ENCODE measurements at regions not wholly inside any gene's neighbourhood (a gene's known extent, or its start where the extent isn't known, plus 50 kb on each side); places are given as distances from the start of the nearest gene placed in this dataset.

DNA sequence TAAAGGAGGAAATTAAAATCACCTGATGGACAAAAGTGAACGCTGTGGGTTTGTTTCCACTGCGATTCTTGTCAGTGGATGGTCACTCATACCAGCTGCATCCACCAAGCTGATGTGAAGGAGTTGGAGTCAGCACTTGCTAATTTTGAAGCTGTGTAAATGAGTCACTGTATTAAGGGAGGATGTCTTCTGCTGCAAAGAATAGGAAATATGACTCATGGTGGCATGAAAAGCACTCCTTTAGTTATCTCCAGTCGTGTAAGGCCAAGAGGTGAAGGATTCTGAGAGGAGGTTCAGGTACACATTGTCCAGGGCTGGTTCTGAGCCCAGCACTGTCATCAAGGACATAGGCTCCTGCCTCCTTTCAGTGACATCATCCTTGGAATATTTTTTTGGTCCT is 71.7 kb upstream of the SKOR2 start:
- Mint-ChIP-seq H3K4me3 (ENCODE audit: unreplicated experiment) (no peak overlapping the region), H3K27ac (ENCODE audit: unreplicated experiment) (no peak overlapping the region), H3K36me3 (ENCODE audit: low read depth, unreplicated experiment) (no peaks in the 10 kb centered on the region), H3K4me1 (ENCODE audit: low read depth, unreplicated experiment) (peaks cover 5% of the 10 kb centered on the region), H3K27me3 (ENCODE audit: low read depth, unreplicated experiment) (peaks cover 17% of the 10 kb centered on the region), H3K9me3 (ENCODE audit: unreplicated experiment) (peaks cover 5% of the 10 kb centered on the region)
- Histone ChIP-seq H3K27ac (ENCODE audit: low read depth, low read length) (no peak overlapping the region), H3K79me2 (ENCODE audit: insufficient read depth, low read length) (no peaks in the 10 kb centered on the region), H2AFZ (ENCODE audit: low read depth, low read length) (no peak overlapping the region), H3K4me3 (ENCODE audit: insufficient read depth, low read depth, low read length) (no peak overlapping the region), H3K4me1 (ENCODE audit: insufficient read depth, low read length) (no peaks in the 10 kb centered on the region), H3K9me3 (ENCODE audit: insufficient read depth, low read depth, low read length) (no peaks in the 10 kb centered on the region), H3K9ac (ENCODE audit: low read length) (no peak overlapping the region), H4K20me1 (ENCODE audit: insufficient read depth, low read length) (no peaks in the 10 kb centered on the region), H3K27me3 (ENCODE audit: insufficient read depth, low read length) (no peaks in the 10 kb centered on the region), H3K4me2 (ENCODE audit: low read length) (no peak overlapping the region), H3K36me3 (ENCODE audit: insufficient read depth, low read length) (no peaks in the 10 kb centered on the region)
- TF ChIP-seq CTCF (IDR thresholded peaks at IDR 0.05; ENCODE audit: insufficient read depth, low read depth, low read length) (no peak), EZH2 (IDR thresholded peaks at IDR 0.05; ENCODE audit: insufficient read depth, low read length) (no peak)
- FAIRE-seq (no peak), DNase-seq (ENCODE audit: low read depth) (peak; percentile 6)

- no peak overlapping the region for H3K4me3 Mint-ChIP-seq (ENCODE audit: unreplicated experiment)
- no peak overlapping the region for H2AFZ ChIP-seq (ENCODE audit: low read depth, low read length)
- no peak overlapping the region for H3K4me3 ChIP-seq (ENCODE audit: insufficient read depth, low read depth, low read length)
- DNase-seq (ENCODE audit: low read depth) (no peak), FAIRE-seq (no peak)
- no peaks in the 10 kb centered on the region for H3K36me3 ChIP-seq (ENCODE audit: insufficient read depth, low read length)
- no peak for TF ChIP-seq CTCF (IDR thresholded peaks at IDR 0.05; ENCODE audit: insufficient read depth, low read depth, low read length)
- TF ChIP-seq EZH2 (IDR thresholded peaks at IDR 0.05; ENCODE audit: insufficient read depth, low read length): no peak
- no peak overlapping the region for H3K4me2 ChIP-seq (ENCODE audit: low read length)
- H3K27me3 ChIP-seq (ENCODE audit: insufficient read depth, low read length): no peaks in the 10 kb centered on the region
- no peak overlapping the region for H3K27ac Mint-ChIP-seq (ENCODE audit: unreplicated experiment)
- H3K27ac ChIP-seq (ENCODE audit: low read depth, low read length): no peak overlapping the region
- no peaks in the 10 kb centered on the region for H3K9me3 ChIP-seq (ENCODE audit: insufficient read depth, low read depth, low read length)
- peaks cover 21% of the 10 kb centered on the region for H3K27me3 Mint-ChIP-seq (ENCODE audit: low read depth, unreplicated experiment)
- H3K79me2 ChIP-seq (ENCODE audit: insufficient read depth, low read length): no peaks in the 10 kb centered on the region
- H3K4me1 Mint-ChIP-seq (ENCODE audit: low read depth, unreplicated experiment): peaks cover 5% of the 10 kb centered on the region
- H3K4me1 ChIP-seq (ENCODE audit: insufficient read depth, low read length): no peaks in the 10 kb centered on the region
- H4K20me1 ChIP-seq (ENCODE audit: insufficient read depth, low read length): no peaks in the 10 kb centered on the region
- no peak overlapping the region for H3K9ac ChIP-seq (ENCODE audit: low read length)
- H3K36me3 Mint-ChIP-seq (ENCODE audit: low read depth, unreplicated experiment): no peaks in the 10 kb centered on the region
- peaks cover 4% of the 10 kb centered on the region for H3K9me3 Mint-ChIP-seq (ENCODE audit: unreplicated experiment)
These were observed 70.4 kb upstream of the SKOR2 start for GRCh38 chr18:47321815-47322214.

DNA sequence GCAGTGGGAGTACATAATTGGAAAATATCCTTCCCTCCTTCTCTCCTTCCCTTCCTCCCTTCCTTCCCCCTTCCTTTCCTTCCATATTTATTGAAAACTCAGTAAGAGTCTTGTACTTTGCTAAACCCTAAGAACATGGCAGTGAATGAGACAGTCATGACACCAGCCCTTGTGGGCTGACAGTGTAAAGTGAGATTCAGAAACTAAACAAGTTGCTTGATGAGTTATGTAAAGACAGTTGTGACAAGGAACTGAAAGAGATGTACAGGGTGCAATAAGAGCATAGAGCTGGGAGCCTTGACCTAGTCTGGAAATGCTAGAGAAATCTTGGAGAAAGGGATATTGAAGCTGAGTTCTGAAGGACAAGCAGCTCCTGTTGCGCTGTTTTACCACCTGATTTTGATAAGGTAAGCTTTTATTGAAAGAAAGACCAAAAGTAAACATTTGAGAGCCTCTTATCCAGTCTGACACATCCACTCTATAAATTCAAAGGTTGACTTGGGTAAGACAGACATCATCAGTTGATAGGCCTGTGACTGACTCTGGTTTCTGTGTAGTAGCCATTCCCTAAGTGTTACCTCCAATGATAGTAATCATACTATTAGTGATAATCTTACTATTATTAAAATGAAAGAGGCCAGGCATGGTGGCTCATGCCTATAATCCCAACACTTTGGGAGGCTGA is 66.5 kb upstream of the SKOR2 start:
- no peaks in the 10 kb centered on the region for H4K20me1 ChIP-seq (ENCODE audit: insufficient read depth, low read length)
- H3K4me3 Mint-ChIP-seq (ENCODE audit: unreplicated experiment): no peak overlapping the region
- H3K36me3 Mint-ChIP-seq (ENCODE audit: low read depth, unreplicated experiment): no peaks in the 10 kb centered on the region
- H3K4me1 ChIP-seq (ENCODE audit: insufficient read depth, low read length): no peaks in the 10 kb centered on the region
- no peak overlapping the region for H3K9ac ChIP-seq (ENCODE audit: low read length)
- H3K9me3 ChIP-seq (ENCODE audit: insufficient read depth, low read depth, low read length): no peaks in the 10 kb centered on the region
- H3K27me3 Mint-ChIP-seq (ENCODE audit: low read depth, unreplicated experiment): peaks cover 35% of the 10 kb centered on the region
- no peak overlapping the region for H3K4me3 ChIP-seq (ENCODE audit: insufficient read depth, low read depth, low read length)
- H3K27ac Mint-ChIP-seq (ENCODE audit: unreplicated experiment): no peak overlapping the region
- H3K27me3 ChIP-seq (ENCODE audit: insufficient read depth, low read length): no peaks in the 10 kb centered on the region
- peaks cover 2% of the 10 kb centered on the region for H3K9me3 Mint-ChIP-seq (ENCODE audit: unreplicated experiment)
- peaks cover 5% of the 10 kb centered on the region for H3K4me1 Mint-ChIP-seq (ENCODE audit: low read depth, unreplicated experiment)
- H3K79me2 ChIP-seq (ENCODE audit: insufficient read depth, low read length): no peaks in the 10 kb centered on the region
- no peak for TF ChIP-seq CTCF (IDR thresholded peaks at IDR 0.05; ENCODE audit: insufficient read depth, low read depth, low read length)
- no peak for TF ChIP-seq EZH2 (IDR thresholded peaks at IDR 0.05; ENCODE audit: insufficient read depth, low read length)
- H3K36me3 ChIP-seq (ENCODE audit: insufficient read depth, low read length): no peaks in the 10 kb centered on the region
- FAIRE-seq (no peak), DNase-seq (ENCODE audit: low read depth) (no peak)
- H2AFZ ChIP-seq (ENCODE audit: low read depth, low read length): no peak overlapping the region
- H3K27ac ChIP-seq (ENCODE audit: low read depth, low read length): no peak overlapping the region
- H3K4me2 ChIP-seq (ENCODE audit: low read length): no peak overlapping the region

Measured in astrocyte (in vitro differentiated cells and primary cell).